HG03066 (cell line): ENCODE measurements at regions not wholly inside any gene's neighbourhood (a gene's known extent, or its start where the extent isn't known, plus 50 kb on each side); places are given as distances from the start of the nearest gene placed in this dataset.

Source experiments
- ATAC-seq: cut with Tn5 transposase; IDR thresholded peaks from one replicate; pipeline ENCODE4 v1.9.1; 2021; ENCODE audit warnings: low read depth; ENCODE audit not compliant: unreplicated experiment

GRCh38 chr7:67413670-67414069 lies 417.0 kb downstream of the TYW1 start:
- no peak for ATAC-seq

GRCh38 chr7:67414858-67415257 lies 418.2 kb downstream of the TYW1 start:
- no peak for ATAC-seq

DNA sequence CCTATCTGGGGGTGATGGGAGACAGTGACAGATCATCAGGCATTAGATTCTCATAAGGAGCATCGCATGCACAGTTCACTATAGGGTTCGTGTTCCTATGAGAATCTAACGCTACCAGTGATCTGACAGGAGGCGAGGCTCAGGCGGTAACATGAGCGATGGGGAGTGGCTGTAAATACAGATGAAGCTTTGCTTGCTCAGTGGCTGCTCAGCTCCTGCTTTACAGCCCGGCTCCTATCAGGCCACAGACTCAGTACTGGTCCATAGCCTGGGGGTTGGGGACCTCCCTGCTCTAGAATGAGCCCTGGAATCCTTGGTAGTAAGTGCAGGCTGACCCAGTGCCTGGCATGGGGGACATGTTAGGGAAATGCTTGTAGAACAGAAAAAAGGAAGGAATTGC lies 426.0 kb downstream of the TYW1 start:
- ATAC-seq: no peak

DNA sequence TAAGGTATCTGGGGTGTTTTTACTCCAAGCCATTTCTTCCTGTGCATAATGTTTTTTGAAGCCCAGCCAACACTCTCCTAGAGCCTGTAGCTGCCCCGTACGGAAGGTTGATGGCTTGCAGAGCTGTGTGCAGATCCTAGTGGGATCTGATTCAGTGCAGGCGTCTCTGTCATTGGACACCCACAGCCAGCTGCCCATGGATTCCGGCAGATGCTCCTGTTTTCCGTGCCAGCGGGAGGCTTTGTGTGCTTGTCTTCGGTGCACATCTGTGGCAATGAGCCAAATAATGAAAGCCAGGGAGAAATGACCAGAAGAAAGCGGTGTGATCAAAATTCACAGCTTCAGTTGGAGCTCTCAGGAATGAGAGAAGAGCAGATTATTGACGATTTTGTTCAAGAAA lies 426.4 kb downstream of the TYW1 start:
- ATAC-seq: no peak

DNA sequence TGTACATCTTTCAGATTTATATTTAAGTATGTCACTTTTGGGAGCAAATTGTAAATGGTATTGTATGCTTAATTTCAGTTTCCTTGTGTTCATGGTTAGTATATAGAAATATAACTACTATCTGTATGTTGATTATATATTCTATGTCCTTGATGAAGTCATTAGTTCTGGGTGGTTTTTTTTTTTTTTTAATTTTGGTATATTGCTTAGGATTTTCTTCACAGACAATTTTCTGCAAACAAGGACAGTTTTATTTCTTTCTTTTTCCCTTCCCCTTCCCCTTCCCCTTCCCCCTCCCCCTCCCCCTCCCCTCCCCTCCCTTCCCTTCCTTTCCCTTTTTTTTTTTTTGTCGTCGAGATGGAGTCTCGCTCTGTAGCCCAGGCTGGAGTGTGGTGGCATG lies 430.0 kb downstream of the TYW1 start:
- no peak for ATAC-seq

GRCh38 chr7:67429735-67430134 lies 433.1 kb downstream of the TYW1 start:
- no peak for ATAC-seq

DNA sequence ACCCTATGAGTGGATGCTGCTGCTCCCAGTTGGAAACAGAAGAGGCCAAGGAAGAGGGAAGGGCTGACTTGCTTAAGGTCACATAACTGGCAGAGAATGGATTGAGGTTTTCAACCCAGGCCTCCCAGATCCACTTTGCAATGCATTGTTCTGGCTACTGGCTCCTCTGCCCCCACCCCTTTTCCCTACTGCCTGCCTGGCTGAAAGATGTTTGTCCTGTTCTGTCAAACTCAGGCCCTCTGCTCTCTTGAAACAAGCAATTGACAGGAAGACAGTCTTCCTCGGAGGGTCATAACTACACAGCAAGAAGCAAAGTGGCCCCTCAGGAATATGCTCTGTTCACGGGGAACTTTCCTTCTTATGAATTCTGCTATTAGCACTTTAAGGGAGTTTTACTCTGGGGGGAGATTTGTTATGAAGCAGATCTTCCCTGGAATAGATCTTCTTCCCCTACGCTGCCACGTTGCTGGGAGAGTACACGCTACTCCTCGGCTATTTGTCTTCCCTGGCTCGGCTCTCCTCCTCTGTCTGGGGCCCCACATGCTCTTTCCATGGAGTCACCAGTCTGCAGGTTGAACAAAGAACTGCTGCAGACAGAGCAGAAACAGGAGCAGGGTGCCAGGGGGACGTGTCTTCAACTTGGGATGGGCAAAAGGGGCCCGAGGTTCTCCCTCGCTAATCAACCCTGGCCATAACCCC lies 436.1 kb downstream of the TYW1 start:
- ATAC-seq: no peak

DNA sequence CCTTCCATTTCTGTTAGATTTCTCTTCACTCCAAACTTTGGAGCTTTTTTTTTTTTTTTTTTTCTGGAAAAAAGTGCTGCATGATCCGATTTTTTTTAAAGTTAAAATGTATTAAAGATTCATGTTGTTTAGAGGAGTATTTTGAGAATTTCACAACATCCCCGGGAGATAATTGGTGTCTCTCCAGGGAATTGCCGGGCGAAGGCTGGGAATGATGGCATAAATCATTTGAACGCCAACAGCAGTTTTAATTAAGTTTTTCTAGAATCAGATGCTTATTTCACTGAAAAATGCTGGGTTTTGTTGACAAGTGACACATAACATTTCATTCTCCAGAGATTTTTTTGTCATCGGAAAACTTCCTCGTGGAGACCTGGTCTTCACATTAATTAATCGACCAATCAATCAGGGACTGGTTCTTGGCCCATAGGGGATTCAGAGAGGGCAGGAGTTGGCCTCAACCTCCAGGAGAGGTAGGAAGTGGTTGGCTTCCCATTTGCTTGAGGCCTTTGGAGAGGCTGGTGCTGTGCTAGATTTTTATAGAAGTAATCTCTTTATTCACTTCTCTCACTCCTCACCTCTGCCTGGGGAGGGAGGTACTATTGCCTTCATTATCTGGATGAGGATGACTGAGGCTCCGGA lies 439.4 kb downstream of the TYW1 start:
- ATAC-seq: no peak

GRCh38 chr7:67438198-67438882 lies 441.7 kb downstream of the TYW1 start:
- no peak for ATAC-seq

- ATAC-seq: no peak
These were observed 442.4 kb downstream of the TYW1 start for GRCh38 chr7:67438913-67439505.

GRCh38 chr7:67440321-67440720 lies 443.7 kb downstream of the TYW1 start:
- ATAC-seq: no peak

DNA sequence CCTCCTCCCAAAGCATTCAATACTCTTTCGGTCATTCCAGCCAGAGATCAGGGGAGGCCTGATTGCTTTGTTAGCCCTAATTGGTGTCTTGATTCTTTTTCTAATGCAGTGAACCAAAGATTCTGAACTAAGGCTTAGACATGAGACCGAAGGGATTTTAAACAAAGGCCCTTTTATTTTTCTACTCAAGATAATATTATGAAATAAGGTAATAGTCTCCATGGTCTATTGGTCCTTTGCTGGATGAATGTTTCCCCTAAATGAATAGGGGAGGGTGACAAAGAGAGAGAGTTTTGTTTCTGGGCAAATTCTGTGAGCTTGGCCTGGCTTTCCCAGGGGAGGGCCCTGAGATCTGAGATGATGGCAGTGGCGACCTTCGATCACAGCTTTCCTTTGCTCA lies 449.1 kb downstream of the TYW1 start:
- ATAC-seq: no peak

- no peak for ATAC-seq
These were observed 450.7 kb downstream of the TYW1 start for GRCh38 chr7:67447297-67447696.

- ATAC-seq: no peak
These were observed 451.6 kb downstream of the TYW1 start for GRCh38 chr7:67448271-67448670.

DNA sequence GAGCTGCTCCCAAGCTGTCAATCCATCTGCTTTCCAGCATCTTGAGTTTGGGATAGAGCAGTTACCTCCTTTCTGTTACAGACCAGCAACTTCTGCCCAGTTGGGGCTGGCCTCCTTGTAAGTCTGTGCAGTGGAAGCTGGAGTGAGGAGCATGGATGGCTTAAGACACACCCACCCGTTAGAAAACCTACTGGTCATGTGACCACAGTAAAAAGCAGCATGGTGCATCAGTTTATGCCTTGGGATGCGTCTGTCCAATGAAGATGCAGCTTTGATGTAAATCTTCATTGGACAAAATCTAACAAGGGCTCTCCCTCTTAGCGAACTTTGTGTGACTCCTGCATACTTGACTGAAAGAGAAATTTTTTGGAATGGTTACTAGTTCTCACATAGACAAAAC lies 453.5 kb downstream of the TYW1 start:
- no peak for ATAC-seq

DNA sequence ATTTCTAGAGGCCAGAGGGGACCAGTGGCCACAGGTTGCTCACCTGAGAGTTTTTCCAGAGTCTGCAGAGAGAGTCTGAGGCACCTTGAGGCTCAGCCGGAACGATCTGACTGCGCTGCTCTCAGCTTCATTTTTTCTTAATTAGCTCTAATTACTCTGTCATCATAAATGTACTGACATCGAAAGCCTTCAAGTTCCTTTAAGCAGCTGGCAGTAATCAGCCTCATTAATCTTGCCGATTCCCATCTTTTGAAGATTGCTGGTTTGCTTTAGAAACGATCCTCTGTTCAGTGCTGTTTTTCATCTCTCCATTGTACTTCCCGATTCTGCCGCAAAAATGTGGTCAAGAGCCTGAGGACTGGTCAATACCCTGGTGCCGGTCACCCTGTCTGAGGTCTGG lies 454.7 kb downstream of the TYW1 start:
- ATAC-seq: no peak

DNA sequence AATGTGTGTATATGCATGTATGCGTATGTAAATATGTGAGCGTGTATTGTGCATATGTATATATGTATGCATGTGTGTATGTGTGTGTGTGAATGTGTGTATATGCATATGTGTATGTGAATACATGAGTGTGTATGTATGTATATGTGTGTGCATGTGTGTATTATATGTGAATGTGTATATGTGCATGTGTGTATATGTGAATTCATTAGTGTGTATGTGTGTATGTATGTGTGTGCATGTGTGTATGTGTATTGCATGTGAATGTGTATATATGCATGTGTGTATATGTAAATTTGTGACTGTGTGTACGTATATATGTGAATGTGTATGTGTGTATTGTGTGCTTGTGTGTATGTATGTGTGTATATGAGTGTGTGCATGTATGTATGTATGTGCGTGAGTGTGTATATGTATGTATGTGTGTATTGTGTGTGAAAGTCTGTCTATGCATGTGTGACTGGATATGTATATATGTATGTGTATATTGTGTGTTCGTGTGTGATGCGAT lies 455.9 kb downstream of the TYW1 start:
- no peak for ATAC-seq

GRCh38 chr7:67453580-67454380 lies 457.1 kb downstream of the TYW1 start:
- no peak for ATAC-seq

DNA sequence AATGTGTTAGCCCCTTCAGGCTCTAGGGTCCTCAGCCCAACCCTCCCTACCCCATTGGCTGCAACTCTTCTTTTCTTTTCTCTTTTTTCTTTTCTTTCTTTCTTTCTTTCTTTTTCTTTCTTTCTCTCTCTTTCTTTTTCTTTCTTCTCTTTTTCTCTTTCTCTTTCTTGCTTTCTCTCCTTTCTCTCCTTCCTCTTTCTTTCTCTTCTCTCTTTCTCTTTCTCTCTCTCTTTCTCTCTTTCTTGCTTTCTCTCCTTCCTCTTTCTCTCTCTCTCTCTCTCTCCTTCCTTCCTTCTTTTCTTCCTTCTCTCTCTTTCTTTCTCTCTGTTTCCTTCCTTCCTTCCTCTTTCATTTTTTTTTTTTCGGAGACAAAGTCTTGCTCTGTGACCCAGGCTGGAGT lies 458.9 kb downstream of the TYW1 start:
- ATAC-seq: no peak

- no peak for ATAC-seq
These were observed 466.2 kb downstream of the TYW1 start for GRCh38 chr7:67462781-67463191.

DNA sequence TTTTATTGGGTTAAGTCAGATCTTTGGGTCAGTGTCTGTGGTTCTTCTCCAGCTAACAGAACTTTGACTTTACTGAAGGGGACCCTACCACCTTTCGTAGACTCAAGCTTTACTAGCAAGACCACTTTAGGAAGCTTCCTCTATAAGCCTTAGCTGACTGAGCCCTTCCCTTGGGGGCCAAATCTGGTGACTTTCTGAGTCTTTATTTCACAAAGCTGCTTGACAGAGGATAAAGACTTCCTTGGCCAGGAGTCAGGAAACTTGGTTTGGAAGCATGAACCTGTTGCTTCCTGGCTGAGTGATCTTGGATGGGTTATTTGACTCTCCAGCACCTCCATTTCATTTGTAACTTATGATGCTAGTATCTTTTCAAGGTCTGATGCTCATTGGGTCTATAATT lies 466.7 kb downstream of the TYW1 start:
- ATAC-seq: no peak
